ENCODE measurements at regions not wholly inside any gene's neighbourhood (a gene's known extent, or its start where the extent isn't known, plus 50 kb on each side); places are given as distances from the start of the nearest gene placed in this dataset.

DNA sequence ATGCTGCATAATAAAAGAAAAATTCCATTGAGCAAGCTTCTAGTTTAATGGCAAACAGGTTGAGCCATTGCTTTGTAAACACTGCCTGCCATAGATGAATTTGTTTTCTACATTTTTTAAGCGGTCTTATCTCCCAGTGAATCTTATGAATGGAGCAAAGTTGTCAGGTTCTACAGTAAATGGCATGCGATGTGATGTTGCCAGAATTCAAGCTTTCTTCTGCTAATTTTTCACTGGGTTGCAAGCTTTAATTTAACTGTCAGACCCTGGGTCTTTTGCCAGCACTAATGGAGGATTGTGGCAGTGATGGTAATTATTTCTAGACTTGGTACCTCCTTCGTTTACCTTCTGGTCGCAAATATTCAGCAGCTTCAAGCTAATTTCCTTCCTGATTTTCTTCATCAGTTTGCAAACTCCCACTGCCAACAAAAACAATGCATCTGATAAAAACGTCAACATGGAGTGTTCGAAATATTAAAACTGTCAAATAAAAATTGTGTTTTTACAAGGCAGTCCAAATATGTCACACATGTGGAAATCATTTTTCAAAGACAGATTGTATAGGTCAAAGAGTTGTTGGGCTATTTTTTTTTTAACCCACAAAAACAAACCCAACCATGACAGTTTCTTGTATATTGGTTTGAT is 274.2 kb upstream of the ERCC4 start:
- WGBS: 38% methylated on average over 6 of the region's 6 CpGs
- H3K36me3 ChIP-seq (ENCODE audit: control insufficient read depth in 4 of 4, insufficient read depth in 3 of 4, low read depth in 1 of 4, low read length in 3 of 4): no peaks in the 10 kb centered on the region
- no peaks in the 10 kb centered on the region for H3K27me3 ChIP-seq (ENCODE audit: control insufficient read depth in 4 of 4, insufficient read depth in 4 of 4, low read length in 3 of 4)
- DNase-seq (ENCODE audit: low spot score): no peak
- TF ChIP-seq RAD21 (IDR thresholded peaks at IDR 0.05) (no peak), RXRA (IDR thresholded peaks at IDR 0.05) (no peak), JUND (IDR thresholded peaks at IDR 0.05) (no peak), TAF1 (conservative IDR thresholded peaks at IDR 0.05) (no peak), EGR1 (IDR thresholded peaks at IDR 0.05; ENCODE audit: low read depth in 2 of 2) (no peak), FOXA1 (IDR thresholded peaks at IDR 0.05) (no peak), HNF4A (conservative IDR thresholded peaks at IDR 0.05) (no peak), YY1 (IDR thresholded peaks at IDR 0.05) (no peak), HNF4G (IDR thresholded peaks at IDR 0.05) (no peak)
- TF ChIP-seq, protein P1, sequence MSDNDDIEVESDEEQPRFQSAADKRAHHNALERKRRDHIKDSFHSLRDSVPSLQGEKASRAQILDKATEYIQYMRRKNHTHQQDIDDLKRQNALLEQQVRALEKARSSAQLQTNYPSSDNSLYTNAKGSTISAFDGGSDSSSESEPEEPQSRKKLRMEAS (IDR thresholded peaks at IDR 0.05): no peak
- TF ChIP-seq, protein P2, sequence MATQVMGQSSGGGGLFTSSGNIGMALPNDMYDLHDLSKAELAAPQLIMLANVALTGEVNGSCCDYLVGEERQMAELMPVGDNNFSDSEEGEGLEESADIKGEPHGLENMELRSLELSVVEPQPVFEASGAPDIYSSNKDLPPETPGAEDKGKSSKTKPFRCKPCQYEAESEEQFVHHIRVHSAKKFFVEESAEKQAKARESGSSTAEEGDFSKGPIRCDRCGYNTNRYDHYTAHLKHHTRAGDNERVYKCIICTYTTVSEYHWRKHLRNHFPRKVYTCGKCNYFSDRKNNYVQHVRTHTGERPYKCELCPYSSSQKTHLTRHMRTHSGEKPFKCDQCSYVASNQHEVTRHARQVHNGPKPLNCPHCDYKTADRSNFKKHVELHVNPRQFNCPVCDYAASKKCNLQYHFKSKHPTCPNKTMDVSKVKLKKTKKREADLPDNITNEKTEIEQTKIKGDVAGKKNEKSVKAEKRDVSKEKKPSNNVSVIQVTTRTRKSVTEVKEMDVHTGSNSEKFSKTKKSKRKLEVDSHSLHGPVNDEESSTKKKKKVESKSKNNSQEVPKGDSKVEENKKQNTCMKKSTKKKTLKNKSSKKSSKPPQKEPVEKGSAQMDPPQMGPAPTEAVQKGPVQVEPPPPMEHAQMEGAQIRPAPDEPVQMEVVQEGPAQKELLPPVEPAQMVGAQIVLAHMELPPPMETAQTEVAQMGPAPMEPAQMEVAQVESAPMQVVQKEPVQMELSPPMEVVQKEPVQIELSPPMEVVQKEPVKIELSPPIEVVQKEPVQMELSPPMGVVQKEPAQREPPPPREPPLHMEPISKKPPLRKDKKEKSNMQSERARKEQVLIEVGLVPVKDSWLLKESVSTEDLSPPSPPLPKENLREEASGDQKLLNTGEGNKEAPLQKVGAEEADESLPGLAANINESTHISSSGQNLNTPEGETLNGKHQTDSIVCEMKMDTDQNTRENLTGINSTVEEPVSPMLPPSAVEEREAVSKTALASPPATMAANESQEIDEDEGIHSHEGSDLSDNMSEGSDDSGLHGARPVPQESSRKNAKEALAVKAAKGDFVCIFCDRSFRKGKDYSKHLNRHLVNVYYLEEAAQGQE (IDR thresholded peaks at IDR 0.05): no peak
- TF ChIP-seq, protein P3, sequence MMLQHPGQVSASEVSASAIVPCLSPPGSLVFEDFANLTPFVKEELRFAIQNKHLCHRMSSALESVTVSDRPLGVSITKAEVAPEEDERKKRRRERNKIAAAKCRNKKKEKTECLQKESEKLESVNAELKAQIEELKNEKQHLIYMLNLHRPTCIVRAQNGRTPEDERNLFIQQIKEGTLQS (IDR thresholded peaks at IDR 0.05): no peak
- TF ChIP-seq, protein P4, sequence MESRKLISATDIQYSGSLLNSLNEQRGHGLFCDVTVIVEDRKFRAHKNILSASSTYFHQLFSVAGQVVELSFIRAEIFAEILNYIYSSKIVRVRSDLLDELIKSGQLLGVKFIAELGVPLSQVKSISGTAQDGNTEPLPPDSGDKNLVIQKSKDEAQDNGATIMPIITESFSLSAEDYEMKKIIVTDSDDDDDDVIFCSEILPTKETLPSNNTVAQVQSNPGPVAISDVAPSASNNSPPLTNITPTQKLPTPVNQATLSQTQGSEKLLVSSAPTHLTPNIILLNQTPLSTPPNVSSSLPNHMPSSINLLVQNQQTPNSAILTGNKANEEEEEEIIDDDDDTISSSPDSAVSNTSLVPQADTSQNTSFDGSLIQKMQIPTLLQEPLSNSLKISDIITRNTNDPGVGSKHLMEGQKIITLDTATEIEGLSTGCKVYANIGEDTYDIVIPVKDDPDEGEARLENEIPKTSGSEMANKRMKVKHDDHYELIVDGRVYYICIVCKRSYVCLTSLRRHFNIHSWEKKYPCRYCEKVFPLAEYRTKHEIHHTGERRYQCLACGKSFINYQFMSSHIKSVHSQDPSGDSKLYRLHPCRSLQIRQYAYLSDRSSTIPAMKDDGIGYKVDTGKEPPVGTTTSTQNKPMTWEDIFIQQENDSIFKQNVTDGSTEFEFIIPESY (IDR thresholded peaks at IDR 0.05): no peak
- H3K9me3 ChIP-seq (ENCODE audit: control insufficient read depth in 4 of 4, low read length in 3 of 4): no peaks in the 10 kb centered on the region
- no peak overlapping the region for H3K4me3 ChIP-seq (ENCODE audit: low read depth in 1 of 3, low read length in 3 of 3)
- no peak overlapping the region for H3K27ac ChIP-seq (ENCODE audit: low read depth in 1 of 2, low read length in 2 of 2)
- H3K9ac ChIP-seq (ENCODE audit: low read depth in 1 of 2, low read length in 2 of 2): no peak overlapping the region
- no peaks in the 10 kb centered on the region for H3K4me1 ChIP-seq (ENCODE audit: control insufficient read depth in 4 of 4, insufficient read depth in 4 of 4, low read length in 3 of 4)

DNA sequence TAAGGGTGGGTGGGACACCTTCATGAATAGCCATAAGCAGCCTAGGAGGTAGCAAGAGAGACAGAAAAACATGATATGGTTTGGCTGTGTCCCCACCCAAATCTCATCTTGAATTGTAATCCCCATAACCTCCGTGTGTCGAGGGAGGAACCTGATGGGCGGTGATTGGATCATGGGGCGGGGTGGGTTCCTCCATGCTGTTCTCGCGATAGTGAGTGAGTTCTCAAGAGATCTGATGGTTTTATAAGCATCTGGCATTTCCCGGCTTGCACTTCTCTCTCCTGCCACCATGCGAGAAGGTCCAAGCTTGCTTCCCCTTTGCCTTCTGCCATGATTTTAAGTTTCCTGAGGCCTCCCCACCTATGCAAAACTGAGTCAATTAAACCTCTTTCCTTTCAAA is 259.1 kb upstream of the ERCC4 start:
- no peaks in the 10 kb centered on the region for H3K4me1 ChIP-seq (ENCODE audit: control insufficient read depth in 4 of 4, insufficient read depth in 4 of 4, low read length in 3 of 4)
- no peak overlapping the region for H3K4me3 ChIP-seq (ENCODE audit: low read depth in 1 of 3, low read length in 3 of 3)
- H3K9ac ChIP-seq (ENCODE audit: low read depth in 1 of 2, low read length in 2 of 2): no peak overlapping the region
- H3K9me3 ChIP-seq (ENCODE audit: control insufficient read depth in 4 of 4, low read length in 3 of 4): no peaks in the 10 kb centered on the region
- H3K36me3 ChIP-seq (ENCODE audit: control insufficient read depth in 4 of 4, insufficient read depth in 3 of 4, low read depth in 1 of 4, low read length in 3 of 4): no peaks in the 10 kb centered on the region
- TF ChIP-seq HNF4A (conservative IDR thresholded peaks at IDR 0.05) (no peak), FOXA2 (IDR thresholded peaks at IDR 0.05) (no peak)
- no peak for DNase-seq (ENCODE audit: low spot score)
- H3K27ac ChIP-seq (ENCODE audit: low read depth in 1 of 2, low read length in 2 of 2): no peak overlapping the region
- WGBS: 88% methylated on average over 8 of the region's 8 CpGs
- H3K27me3 ChIP-seq (ENCODE audit: control insufficient read depth in 4 of 4, insufficient read depth in 4 of 4, low read length in 3 of 4): peaks cover 0 to 2% (median 0%) of the 10 kb centered on the region in 4 donors

All from liver (tissue), 7 donors.